ENCODE measurements at regions not wholly inside any gene's neighbourhood (a gene's known extent, or its start where the extent isn't known, plus 50 kb on each side); places are given as distances from the start of the nearest gene placed in this dataset.

DNA sequence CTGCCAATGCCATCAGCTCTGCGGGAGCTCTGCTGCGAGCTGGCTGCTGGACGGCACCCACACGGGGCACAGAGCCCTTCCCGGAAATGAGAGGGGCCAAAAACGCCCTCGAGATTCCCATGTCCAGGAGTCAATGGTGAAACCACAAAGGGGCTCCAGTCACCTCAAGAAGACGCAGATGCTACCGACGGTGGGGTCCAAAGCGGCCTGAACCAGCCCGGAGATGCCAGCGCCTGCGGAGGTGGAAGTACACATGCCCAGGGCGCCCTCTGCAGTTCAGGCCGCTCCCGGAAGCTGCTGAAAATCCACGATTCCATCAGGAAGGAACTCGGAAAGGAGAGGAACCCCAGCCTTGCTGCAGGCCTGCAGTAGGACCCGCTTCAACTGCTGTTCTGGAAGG is 82.4 kb upstream of the SELENOP start:
- Mint-ChIP-seq H3K9me3 (no peaks in the 10 kb centered on the region), H3K27me3 (ENCODE audit: low read depth) (peaks cover 34% of the 10 kb centered on the region), H3K4me3 (no peak overlapping the region), H3K36me3 (ENCODE audit: low read depth) (no peaks in the 10 kb centered on the region), H3K4me1 (ENCODE audit: low read depth) (no peaks in the 10 kb centered on the region), H3K27ac (no peak overlapping the region)

DNA sequence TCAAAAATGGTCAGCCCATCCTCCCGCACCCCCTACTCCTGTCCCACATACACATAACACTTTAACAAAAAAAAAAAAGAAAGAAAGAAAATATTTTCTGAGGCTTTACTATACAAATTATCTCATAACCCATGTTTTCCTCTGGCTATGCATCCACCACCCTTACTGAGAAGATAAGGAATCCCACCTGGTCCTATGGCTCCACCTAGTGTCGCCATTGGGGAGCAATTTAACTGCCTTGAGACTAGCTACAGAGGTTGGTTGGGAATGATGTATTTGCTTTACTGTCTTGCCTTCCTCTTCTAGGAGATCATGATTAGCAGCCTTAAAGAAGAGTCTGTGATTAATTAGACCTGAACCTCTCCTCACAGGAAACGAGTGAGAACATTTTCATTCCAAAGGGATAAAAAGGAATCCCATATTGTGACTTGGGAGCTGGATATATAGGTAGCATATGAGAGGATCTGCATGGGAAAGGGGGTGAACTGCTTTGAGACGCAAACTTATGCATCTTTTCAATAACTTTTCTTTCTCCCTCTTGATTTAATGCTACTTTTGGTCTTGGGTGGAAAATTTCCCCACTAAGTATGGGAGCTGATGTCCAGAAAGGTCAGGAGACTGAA is 77.7 kb upstream of the SELENOP start:
- no peaks in the 10 kb centered on the region for H3K36me3 Mint-ChIP-seq (ENCODE audit: low read depth)
- H3K4me1 Mint-ChIP-seq (ENCODE audit: low read depth), result no peaks in the 10 kb centered on the region
- H3K27ac Mint-ChIP-seq, result no peak overlapping the region
- H3K4me3 Mint-ChIP-seq, result no peak overlapping the region
- H3K9me3 Mint-ChIP-seq, result no peaks in the 10 kb centered on the region
- peaks cover 22% of the 10 kb centered on the region for H3K27me3 Mint-ChIP-seq (ENCODE audit: low read depth)

DNA sequence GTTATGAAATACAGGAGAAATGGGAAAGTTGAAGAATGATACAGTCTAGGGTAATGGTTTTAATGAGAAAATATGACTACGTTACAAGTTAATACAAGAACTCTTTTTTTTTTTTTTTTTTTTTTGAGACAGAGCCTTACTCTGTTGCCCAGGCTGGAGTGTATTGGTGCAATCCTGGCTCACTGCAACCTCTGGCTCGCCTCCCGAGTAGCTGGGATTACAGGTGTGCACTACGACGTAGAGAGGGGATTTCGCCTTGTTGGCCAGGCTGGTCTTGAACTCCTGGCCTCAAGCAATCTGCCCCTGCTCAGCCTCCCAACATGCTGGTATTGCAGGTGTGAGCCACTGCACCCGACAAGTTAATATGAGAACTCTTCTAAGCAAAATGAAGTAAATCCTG is 77.1 kb upstream of the SELENOP start:
- H3K27me3 Mint-ChIP-seq (ENCODE audit: low read depth), result peaks cover 22% of the 10 kb centered on the region
- no peaks in the 10 kb centered on the region for H3K36me3 Mint-ChIP-seq (ENCODE audit: low read depth)
- no peak overlapping the region for H3K4me3 Mint-ChIP-seq
- no peaks in the 10 kb centered on the region for H3K4me1 Mint-ChIP-seq (ENCODE audit: low read depth)
- no peaks in the 10 kb centered on the region for H3K9me3 Mint-ChIP-seq
- no peak overlapping the region for H3K27ac Mint-ChIP-seq

DNA sequence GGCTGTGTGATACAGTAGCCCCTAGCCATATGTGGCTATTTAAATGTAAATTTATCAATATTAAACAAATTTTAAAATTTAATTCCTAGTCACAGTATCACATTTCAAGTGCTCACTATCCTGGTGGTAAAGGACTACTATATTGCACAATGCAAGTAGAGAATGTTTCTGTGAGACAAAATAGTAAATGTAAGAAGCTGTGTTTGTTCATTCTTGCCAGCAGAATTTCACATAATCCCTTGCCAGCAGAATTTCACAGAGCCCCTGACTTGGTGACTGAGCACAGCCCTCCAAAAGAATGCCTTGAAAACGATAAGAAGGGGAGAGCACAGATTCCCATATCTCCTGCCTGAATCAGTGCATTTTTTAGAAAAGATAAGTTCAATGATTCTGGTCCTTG is 75.9 kb upstream of the SELENOP start:
- Mint-ChIP-seq H3K27ac (no peak overlapping the region), H3K4me1 (ENCODE audit: low read depth) (no peaks in the 10 kb centered on the region), H3K36me3 (ENCODE audit: low read depth) (no peaks in the 10 kb centered on the region), H3K9me3 (no peaks in the 10 kb centered on the region), H3K27me3 (ENCODE audit: low read depth) (peaks cover 22% of the 10 kb centered on the region), H3K4me3 (no peak overlapping the region)

DNA sequence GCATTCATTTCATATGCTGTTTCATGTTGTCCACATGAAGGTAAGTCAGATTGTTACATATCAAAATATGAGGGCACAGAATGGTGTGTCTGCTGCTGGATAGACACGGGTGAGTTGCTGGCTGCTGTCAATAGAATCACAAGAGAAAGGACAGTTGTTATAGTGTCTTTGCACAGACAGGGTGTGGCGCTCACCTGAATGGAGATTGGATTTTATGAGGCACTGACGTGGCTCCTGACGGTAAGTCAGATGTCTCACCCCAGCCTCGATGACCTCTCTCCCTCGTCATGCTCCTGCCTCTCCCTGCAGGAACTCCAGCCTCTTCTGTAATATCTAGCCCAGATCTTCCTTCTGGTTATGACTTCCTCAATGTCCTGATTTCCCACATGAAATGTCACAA is 75.4 kb upstream of the SELENOP start:
- Mint-ChIP-seq H3K36me3 (ENCODE audit: low read depth) (no peaks in the 10 kb centered on the region), H3K9me3 (no peaks in the 10 kb centered on the region), H3K4me3 (no peak overlapping the region), H3K27me3 (ENCODE audit: low read depth) (peaks cover 22% of the 10 kb centered on the region), H3K27ac (no peak overlapping the region), H3K4me1 (ENCODE audit: low read depth) (no peaks in the 10 kb centered on the region)

DNA sequence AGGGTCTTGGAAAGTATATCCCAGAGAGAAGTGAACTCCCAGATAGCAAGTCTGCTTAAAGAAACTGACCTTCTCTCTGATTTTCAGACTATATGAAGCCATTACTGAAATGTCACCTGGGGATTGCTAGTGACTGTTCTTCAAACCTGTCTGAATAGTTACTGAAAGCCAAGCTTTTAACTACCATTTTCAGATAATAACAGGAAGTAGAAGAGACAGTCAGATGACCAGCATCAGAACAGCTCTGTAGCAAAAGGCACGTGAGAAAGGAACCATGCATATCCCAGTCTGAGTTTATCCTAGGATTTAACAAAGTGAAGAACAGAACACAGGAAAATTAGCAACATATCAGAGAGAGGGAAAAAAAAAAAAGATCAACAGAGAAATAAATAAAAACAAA is 74.9 kb upstream of the SELENOP start:
- Mint-ChIP-seq H3K27ac (no peak overlapping the region), H3K9me3 (no peaks in the 10 kb centered on the region), H3K4me3 (no peak overlapping the region), H3K4me1 (ENCODE audit: low read depth) (no peaks in the 10 kb centered on the region), H3K36me3 (ENCODE audit: low read depth) (no peaks in the 10 kb centered on the region), H3K27me3 (ENCODE audit: low read depth) (peaks cover 22% of the 10 kb centered on the region)

DNA sequence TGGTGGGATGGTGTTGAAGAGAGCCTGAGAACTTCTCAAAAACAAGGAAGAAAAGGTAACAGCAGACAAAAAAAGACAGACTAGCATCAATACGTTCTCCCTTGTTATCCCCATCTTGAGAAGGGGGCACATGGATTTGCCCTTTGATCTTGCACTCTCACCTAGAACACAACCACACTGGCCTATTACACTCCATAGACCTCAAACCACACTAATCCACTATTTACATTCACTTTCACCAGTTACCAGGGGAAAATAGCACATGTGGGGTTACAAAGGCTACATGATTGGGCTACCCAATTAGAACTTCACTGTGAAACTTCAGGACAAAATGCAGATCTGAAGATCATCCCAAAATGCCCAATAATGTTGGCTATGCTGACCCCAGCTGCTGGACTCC is 72.6 kb upstream of the SELENOP start:
- Mint-ChIP-seq H3K27ac (no peak overlapping the region), H3K9me3 (no peaks in the 10 kb centered on the region), H3K4me1 (ENCODE audit: low read depth) (no peaks in the 10 kb centered on the region), H3K27me3 (ENCODE audit: low read depth) (peaks cover 11% of the 10 kb centered on the region), H3K36me3 (ENCODE audit: low read depth) (no peaks in the 10 kb centered on the region), H3K4me3 (no peak overlapping the region)

DNA sequence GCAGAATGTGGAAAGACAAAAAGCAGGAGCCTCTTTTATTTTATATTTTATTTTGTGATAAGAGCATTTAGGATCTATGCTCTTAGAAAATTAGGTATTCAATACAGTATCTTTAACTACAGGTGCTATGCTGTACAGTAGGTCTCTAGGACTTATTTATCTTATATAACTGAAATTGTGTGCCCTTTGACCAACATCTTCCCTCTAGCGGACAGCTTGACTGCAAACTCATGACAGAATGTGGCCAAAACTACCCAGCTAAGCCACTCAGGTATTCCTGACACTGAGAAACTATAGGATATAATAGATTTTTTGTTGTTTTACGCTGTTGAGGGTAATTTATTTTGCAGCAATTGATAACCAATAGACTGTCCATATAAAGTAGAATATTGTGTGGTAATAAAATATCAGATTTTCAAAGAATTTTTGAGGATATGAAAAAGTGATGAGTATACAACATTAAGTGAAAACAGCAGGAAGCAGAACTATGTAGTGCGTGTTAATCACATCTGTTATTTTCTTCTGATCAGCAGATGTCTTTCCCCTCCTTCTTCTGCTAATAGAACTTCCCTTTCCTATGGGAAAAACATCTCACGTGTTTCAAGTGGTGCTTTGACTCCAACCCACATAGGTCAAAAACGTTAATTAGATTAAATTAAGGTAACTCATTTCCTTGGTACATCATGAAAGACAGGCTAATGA is 69.9 kb upstream of the SELENOP start:
- H3K9me3 Mint-ChIP-seq, result no peaks in the 10 kb centered on the region
- no peak overlapping the region for H3K27ac Mint-ChIP-seq

DNA sequence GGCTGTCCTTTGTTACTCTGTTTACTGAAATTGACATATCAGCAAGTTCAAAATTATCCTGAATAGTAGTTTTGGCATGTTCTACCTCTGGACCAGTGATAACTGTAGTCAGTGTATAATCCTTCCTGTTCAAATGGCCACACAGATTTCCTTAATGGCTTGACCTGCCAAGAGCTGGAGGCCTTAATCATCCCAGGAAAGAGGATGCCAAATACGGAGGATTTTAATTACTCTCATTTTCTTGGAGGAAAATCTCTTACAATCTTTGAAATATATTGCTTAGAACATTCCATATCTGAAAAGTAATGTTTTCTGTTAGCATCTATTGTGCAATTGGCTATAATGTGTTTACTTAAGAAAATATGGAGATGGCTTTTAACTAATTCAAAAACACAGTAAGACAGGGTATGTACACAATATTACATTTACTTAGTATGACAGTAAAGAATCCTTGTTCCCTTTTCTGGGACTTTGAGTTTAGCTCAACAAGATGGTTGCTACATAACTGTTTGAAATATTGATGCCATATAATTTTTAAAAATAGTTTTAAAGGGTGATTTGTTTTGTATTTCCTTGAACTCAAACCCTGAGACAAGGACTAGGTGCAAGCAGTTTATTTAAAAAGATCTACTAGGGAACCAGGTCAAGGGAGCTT is 68.9 kb upstream of the SELENOP start:
- H3K4me1 Mint-ChIP-seq (ENCODE audit: low read depth), result peaks cover 2% of the 10 kb centered on the region
- no peaks in the 10 kb centered on the region for H3K27me3 Mint-ChIP-seq (ENCODE audit: low read depth)
- H3K27ac Mint-ChIP-seq, result no peak overlapping the region
- H3K9me3 Mint-ChIP-seq, result no peaks in the 10 kb centered on the region
- H3K4me3 Mint-ChIP-seq, result no peak overlapping the region
- H3K36me3 Mint-ChIP-seq (ENCODE audit: low read depth), result no peaks in the 10 kb centered on the region

More for the DNA sequence above, 69.9 kb upstream of the SELENOP start:
- Mint-ChIP-seq H3K4me3 (no peak overlapping the region), H3K36me3 (ENCODE audit: low read depth) (no peaks in the 10 kb centered on the region), H3K27me3 (ENCODE audit: low read depth) (no peaks in the 10 kb centered on the region), H3K4me1 (ENCODE audit: low read depth) (peaks cover under 1% of the 10 kb centered on the region)

DNA sequence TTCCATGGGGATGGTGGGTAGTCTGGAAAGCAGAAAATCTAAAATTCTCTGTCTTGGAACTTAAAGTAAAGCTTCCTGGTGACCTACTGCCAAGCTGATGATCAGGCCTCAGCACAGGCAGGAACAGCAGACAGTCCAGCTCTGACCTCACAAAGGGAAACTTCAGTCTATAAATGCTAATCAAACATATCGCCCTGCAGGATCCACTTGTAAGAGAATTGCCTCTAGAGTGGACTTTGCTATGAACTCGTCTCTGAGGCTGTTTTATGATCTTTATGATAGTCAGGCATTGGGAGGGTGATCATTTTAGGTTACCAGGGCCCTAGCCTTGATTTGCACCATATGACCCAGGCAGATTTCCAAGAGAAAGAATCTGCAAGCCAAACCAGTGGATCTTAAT is 67.6 kb upstream of the SELENOP start:
- Mint-ChIP-seq H3K36me3 (ENCODE audit: low read depth) (no peaks in the 10 kb centered on the region), H3K9me3 (no peaks in the 10 kb centered on the region), H3K4me1 (ENCODE audit: low read depth) (peaks cover 4% of the 10 kb centered on the region), H3K27ac (no peak overlapping the region), H3K4me3 (no peak overlapping the region), H3K27me3 (ENCODE audit: low read depth) (no peaks in the 10 kb centered on the region)

DNA sequence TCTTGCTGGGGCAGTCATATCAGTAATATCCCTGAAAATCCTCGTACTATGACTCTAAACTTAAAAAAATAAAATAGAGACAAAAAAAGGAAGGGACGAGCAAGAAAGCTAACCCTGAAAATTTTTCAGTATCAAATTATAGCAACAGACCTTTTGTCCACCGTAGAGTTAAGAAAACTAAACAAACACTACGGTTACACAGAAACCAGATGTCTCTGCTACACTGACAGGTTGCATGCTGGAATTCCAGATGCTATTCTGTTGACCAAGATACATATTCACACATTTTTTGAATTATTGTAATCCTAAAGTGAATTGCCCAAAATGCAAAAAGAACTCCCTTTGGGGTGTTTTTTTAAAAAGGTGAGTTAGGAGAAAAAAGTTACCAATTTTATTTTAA is 66.9 kb upstream of the SELENOP start:
- no peak overlapping the region for H3K4me3 Mint-ChIP-seq
- H3K36me3 Mint-ChIP-seq (ENCODE audit: low read depth), result no peaks in the 10 kb centered on the region
- no peaks in the 10 kb centered on the region for H3K27me3 Mint-ChIP-seq (ENCODE audit: low read depth)
- no peaks in the 10 kb centered on the region for H3K9me3 Mint-ChIP-seq
- peaks cover 4% of the 10 kb centered on the region for H3K4me1 Mint-ChIP-seq (ENCODE audit: low read depth)
- H3K27ac Mint-ChIP-seq, result no peak overlapping the region

DNA sequence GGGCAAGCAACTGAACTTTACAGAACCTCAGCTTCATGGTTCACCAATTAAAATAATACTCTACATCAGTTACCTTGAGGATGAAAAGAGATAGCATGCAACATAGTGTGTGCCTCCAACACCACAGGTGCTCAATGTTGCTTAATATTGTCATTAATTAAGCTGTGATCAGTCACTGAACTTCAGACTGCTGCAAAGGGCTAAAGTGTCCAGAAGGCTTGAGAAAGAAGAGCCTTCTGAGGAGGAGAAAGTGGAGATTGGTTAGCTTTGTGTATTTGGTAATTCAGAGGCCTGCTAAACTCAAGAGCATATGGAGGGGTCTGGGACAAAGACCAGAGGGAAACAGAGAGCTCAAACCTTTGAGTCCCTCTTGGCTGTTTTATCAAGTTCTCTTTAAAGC is 66.3 kb upstream of the SELENOP start:
- Mint-ChIP-seq H3K9me3 (no peaks in the 10 kb centered on the region), H3K27me3 (ENCODE audit: low read depth) (no peaks in the 10 kb centered on the region), H3K36me3 (ENCODE audit: low read depth) (no peaks in the 10 kb centered on the region), H3K4me3 (no peak overlapping the region), H3K4me1 (ENCODE audit: low read depth) (peaks cover 4% of the 10 kb centered on the region), H3K27ac (no peak overlapping the region)

DNA sequence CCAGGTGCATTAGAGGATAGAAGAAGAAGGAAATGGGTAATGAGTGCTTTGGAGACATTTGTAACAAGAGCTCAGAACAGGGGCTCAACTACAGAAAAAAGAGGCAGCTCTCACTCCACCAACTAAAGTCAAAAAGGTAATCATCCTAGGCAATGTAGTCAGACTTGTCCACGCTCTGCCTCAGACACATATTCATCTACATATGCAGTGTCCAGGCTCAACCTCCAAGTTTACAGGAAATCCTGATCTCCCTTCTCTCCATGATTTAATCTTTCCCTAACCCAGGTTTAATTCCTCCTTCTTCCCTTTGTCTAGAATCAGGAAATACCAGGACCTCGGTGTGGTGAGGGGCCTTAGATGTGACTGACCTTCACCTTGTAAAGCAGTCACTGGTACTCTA is 65.7 kb upstream of the SELENOP start:
- H3K9me3 Mint-ChIP-seq, result no peaks in the 10 kb centered on the region
- no peak overlapping the region for H3K27ac Mint-ChIP-seq
- H3K36me3 Mint-ChIP-seq (ENCODE audit: low read depth), result no peaks in the 10 kb centered on the region
- H3K27me3 Mint-ChIP-seq (ENCODE audit: low read depth), result no peaks in the 10 kb centered on the region
- H3K4me1 Mint-ChIP-seq (ENCODE audit: low read depth), result peaks cover 4% of the 10 kb centered on the region
- H3K4me3 Mint-ChIP-seq, result no peak overlapping the region

DNA sequence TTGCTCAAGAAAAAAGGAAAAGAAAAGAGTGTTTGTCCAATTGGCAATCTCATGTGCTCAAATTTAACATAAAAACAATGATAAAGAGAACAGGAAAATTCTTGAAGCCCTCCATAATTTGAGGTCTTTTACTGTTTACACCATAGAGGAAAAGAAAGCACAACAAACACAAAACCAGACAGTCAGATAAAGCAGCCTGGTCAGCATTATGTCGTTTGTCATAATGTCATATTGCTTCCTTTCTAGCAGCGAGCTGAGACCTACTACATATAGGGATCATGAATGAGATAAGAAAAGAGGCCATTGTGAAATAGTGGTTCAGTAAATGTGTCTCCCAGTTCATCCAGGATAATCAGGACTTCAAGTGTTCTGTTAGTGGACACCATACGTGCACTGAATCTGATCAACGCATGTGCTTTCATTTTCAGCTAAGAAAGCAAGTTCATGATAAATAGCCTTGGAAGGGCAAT is 64.7 kb upstream of the SELENOP start:
- H3K27me3 Mint-ChIP-seq (ENCODE audit: low read depth), result no peaks in the 10 kb centered on the region
- H3K4me1 Mint-ChIP-seq (ENCODE audit: low read depth), result peaks cover 4% of the 10 kb centered on the region
- H3K36me3 Mint-ChIP-seq (ENCODE audit: low read depth), result no peaks in the 10 kb centered on the region
- H3K4me3 Mint-ChIP-seq, result no peak overlapping the region
- no peak overlapping the region for H3K27ac Mint-ChIP-seq
- H3K9me3 Mint-ChIP-seq, result no peaks in the 10 kb centered on the region

DNA sequence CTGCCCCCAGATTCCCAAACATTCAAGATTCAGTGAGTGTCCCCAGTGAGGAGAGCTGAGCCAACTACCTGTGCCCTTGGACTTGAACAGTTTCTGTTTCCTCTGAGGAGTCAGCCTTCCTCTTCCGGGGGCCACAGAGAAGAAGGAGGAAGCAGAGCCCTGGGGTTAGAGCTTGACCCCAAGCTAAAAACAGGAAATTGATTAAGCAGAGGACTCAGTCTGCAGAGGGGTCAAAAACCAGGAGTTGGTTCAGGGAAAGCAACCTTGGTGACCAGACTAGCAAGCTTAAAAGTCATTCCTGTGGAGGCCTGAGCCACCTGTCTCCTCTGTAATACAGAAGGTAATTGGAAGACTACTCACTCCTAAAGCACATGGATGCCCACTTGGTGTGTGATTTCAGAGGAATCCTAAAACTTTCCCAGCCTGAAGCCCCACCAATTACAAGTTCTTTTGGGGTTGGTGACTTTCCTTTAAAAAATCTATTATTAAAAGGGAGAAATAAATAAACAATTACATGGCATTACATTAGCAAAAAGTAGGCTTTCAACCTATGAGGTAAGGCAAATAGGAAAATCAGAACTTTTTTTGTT is 64.2 kb upstream of the SELENOP start:
- peaks cover 4% of the 10 kb centered on the region for H3K4me1 Mint-ChIP-seq (ENCODE audit: low read depth)
- H3K27me3 Mint-ChIP-seq (ENCODE audit: low read depth), result no peaks in the 10 kb centered on the region
- H3K36me3 Mint-ChIP-seq (ENCODE audit: low read depth), result no peaks in the 10 kb centered on the region
- H3K27ac Mint-ChIP-seq, result no peak overlapping the region
- H3K4me3 Mint-ChIP-seq, result no peak overlapping the region
- H3K9me3 Mint-ChIP-seq, result no peaks in the 10 kb centered on the region
